GM18508 (cell line): ENCODE measurements at regions not wholly inside any gene's neighbourhood (a gene's known extent, or its start where the extent isn't known, plus 50 kb on each side); places are given as distances from the start of the nearest gene placed in this dataset.
"Not testable (repeated sequence)": the region's sequence is repeated elsewhere in the genome, so short reads cannot be mapped to it uniquely, and the experiment has no call there.

ENCODE experiments used
- ATAC-seq: cut with Tn5 transposase; IDR thresholded peaks from one replicate; pipeline ENCODE4 v1.9.1; 2021; ENCODE audit warnings: moderate number of reproducible peaks; ENCODE audit not compliant: insufficient read depth, unreplicated experiment

DNA sequence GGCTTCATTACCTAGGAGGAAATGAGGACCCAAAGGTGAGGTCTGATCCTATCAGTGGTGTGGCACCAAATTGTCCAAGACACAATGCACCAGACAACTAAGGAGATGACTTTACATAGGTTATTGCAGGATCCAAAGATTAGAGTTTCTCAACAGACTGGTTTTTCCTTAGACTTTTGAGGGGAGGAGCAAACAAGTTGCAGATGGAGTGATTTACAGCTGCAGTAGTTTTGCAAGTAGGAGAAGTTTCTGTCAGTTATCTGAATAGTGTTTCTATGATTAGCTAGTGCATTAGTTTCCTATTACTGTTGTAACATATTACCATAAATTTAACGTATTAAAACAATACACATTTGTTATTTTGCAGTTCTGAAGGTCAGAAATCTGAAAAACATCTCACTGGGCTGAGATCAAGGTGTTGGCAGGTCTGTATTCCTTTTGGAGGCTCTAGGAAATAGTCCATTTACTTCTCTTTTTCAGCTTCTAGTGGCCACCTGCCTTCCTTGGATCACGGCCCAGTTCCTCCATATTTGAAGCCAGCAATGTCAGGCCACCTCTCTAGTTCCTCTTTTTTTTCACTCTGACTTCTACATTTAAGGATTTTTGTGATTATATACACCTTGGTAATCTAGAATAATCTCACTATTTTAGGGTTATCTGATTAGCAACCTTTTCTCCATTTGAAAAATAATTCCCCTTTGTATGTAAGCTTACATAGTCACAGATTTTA, 994.9 kb downstream of the REEP3 start:
- no peak for ATAC-seq

DNA sequence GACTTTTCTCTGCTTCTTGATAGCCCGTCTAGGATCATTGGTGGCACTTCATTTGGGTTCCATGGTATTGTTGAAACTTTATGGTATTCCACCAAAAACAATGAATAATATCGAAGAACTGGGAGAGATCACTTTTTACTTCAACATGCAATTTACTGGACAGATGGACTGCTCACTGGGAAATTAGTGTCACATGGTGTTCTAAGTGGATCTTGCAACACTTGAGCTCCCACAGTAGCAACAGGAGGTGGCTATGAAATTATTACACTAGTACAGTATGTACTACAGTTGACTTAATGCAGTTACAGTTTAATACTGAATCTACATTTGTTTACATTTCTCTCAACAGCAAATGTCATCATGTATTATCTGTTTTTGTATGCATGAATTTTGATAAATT, 997.3 kb downstream of the REEP3 start:
- no peak for ATAC-seq

- ATAC-seq, result no peak
These were observed 998.2 kb downstream of the REEP3 start for GRCh38 chr10:64519427-64519826.

DNA sequence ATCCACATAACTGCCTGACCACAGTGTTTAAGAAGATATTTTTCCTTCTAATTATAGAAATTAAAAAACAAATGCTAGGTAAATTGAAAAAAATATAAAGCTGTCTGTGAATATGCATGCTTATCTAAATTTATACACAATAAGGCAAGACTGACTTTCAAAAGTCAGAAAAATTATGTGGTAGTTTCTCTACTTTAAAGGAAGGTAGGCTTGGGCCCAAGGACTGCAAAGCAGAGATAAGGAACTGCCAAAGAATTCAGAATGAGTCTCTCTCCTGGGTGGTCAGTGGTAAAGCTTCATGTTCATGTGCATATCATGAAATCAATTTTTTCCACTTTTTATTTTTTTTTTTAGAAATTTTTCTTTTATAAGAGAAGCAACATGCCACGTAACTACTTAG, 998.6 kb downstream of the REEP3 start:
- ATAC-seq, result no peak

GRCh38 chr10:64523065-64523759, 1002.0 kb downstream of the REEP3 start:
- ATAC-seq, result no peak

DNA sequence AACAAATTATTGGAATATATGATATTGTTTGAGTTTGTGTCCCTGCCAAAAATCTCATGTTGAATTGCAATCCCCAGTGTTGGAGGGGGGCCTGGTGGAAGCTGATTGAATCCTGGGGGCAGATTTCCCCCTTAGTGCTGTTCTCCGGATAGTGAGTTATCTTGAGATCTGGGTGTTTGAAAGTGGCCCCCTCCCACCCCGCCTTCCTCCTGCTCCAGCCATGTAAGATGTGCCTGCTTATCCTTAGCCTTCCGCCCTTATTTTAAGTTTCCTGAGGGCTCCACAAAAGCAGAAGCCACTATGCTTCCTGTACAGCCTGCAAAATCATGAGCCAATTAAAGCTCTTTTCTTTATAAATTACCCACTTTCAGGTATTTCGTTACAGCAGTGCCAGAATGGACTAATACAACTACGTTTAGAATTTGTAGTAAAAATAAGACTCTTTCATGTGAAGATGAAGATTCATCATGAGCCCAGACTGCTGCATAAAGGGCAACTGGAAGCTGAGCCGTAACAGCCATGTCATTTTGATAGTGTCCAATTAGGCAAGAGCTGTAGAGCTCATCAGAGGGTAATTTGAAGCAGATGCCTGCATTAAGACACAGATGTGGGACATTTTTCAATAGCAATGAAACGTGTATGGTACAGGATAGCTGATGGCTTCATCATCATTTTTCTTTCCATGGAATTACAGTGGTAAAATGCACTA, 1007.2 kb downstream of the REEP3 start:
- no peak for ATAC-seq

- no peak for ATAC-seq
These were observed 1007.8 kb downstream of the REEP3 start for GRCh38 chr10:64529003-64529350.

- ATAC-seq, result no peak
These were observed 1013.4 kb downstream of the REEP3 start for GRCh38 chr10:64534616-64535015.

DNA sequence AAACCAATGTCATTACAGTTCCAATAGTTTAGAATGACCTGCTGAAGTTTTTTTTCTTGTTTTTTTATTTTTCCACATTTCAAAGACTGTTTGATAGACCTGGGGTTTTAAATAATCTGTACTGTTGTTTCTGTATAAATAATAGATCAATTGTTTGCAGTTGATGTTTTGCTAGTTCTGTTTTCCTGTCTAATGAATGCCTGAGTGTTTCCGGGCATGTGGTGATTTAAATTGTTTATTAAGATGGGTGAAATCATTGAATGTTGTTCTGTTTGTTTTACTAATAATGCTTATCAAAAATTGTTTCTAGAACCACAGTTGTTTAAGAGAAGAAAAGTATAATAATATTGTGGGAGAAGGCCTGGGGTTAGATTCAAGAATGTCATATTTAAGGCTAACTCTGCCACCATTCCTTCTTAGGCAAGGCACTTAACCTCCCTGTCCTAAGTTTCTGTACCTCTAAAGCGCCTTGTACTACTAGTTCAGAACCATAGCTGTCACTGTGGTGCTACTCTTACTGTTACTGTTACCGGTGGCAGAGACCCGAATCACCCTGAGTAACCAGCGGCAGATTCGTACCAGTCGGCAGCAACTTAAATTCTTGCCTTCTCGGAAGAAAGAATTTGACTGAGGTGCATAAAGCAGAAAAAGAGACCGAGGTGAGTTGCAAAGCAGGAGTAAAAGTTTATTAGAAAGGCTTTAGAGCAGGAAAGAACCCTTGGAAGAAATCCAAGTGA, 1014.1 kb downstream of the REEP3 start:
- ATAC-seq, result no peak

DNA sequence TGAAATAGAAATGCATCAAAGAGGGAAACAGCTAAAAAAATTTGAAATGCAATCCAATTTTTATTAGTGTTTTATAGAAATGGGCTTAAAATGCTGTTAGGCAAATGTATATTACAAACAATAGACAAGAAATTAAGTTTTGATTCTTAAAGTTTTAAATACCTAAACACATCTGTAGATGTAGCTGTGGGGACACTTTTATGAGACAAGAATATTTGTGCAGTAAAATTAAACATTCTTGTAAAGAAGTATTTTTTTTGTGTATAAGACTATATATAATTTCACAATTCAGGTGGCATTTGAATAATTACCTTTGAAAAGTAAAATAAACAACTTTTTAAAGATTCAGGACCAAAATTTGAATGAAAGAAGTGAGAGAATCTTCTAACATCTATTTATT, 1015.9 kb downstream of the REEP3 start:
- no peak for ATAC-seq

GRCh38 chr10:64537928-64538327, 1016.7 kb downstream of the REEP3 start:
- no peak for ATAC-seq

GRCh38 chr10:64546073-64546472, 1024.9 kb downstream of the REEP3 start:
- no peak for ATAC-seq

GRCh38 chr10:64547168-64547567, 1026.0 kb downstream of the REEP3 start:
- no peak for ATAC-seq

DNA sequence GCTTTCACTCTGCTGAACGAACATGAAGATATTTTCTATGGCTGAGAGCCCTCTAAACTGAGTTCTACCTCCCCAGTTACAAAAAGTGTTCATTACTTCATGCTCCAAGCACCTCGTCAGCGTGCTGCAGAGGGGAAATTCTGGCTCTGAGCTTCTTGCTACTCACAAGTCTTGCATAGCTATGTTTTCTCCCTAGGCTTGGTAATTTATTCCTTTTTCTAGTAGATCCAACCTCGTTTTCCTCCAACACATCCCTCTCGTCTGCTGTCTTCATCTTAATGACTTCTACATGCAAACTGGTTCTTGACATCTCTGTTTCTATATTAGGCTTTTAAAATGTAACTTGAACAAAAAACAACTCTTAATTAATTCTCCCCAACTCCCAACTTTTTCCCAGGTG, 1034.5 kb downstream of the REEP3 start:
- no peak for ATAC-seq

DNA sequence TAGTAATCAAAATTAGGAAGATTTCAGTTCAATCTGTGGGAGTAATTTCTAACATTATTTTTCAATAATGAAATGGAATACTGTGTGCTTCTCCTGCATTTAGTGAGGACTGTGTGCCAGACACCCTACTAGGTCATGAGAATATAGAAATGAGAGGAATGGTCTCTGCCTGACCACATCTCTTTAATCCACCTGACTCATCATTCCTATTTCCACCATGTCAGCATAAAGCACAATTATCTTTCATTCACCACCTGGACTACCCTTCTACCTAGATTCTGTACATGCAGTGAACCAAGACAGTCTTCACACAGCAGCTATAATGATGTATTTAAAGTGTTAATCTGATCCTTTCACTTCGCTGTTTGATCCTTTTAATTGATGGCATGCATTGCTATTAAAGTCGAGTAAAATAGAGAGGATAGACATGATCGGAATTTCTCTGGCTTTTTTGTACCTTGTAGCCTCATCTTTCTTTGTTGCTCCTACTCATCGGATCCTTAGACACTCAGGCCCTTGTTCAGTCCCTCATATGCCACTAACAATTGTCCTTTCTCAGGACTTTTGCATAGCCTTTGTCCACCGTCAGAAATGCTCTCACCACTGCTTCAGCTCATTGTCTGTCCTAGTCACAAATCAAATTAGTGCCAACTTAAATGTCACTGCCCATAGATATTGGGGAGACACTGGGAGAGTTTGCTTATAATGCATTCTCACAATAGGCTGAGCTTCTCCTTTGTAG, 1037.1 kb downstream of the REEP3 start:
- no peak for ATAC-seq

- ATAC-seq, result no peak
These were observed 1049.9 kb downstream of the REEP3 start for GRCh38 chr10:64571056-64571455.

- ATAC-seq, result no peak
These were observed 1052.6 kb downstream of the REEP3 start for GRCh38 chr10:64573623-64574325.

DNA sequence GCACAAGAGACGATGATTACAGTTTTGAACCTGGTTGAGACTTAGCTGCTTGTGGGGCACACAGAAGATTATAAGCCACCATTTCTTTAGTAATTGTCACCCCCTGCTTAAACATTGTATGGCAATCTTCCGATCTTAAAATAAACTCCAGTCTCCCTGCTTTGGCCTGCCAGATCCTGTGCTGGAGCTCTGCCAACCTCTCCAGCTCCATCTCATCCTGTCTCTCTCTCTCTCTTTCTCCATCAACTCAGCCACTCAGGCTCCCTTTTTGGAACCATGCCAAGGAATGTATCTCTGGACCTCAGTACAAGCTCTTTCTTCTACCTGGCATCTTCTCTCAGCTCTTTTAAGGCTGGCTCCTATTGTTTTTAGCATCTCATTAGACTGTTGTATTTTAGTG, 1053.2 kb downstream of the REEP3 start:
- ATAC-seq, result no peak

GRCh38 chr10:64576497-64576896, 1055.3 kb downstream of the REEP3 start:
- ATAC-seq, result no peak

GRCh38 chr10:64578757-64579156, 1057.6 kb downstream of the REEP3 start:
- not testable (repeated sequence) for ATAC-seq
